NCI-H187 treated with DMSO at 0.1 percent for 48 hours (cell line): ENCODE measurements at regions not wholly inside any gene's neighbourhood (a gene's known extent, or its start where the extent isn't known, plus 50 kb on each side); places are given as distances from the start of the nearest gene placed in this dataset.
"Not testable (repeated sequence)": the region's sequence is repeated elsewhere in the genome, so short reads cannot be mapped to it uniquely, and the experiment has no call there.

ENCODE experiments used
- DNase-seq: peaks from one replicate; lab custom pipeline; 2025; lab: John Stamatoyannopoulos, UW

DNA sequence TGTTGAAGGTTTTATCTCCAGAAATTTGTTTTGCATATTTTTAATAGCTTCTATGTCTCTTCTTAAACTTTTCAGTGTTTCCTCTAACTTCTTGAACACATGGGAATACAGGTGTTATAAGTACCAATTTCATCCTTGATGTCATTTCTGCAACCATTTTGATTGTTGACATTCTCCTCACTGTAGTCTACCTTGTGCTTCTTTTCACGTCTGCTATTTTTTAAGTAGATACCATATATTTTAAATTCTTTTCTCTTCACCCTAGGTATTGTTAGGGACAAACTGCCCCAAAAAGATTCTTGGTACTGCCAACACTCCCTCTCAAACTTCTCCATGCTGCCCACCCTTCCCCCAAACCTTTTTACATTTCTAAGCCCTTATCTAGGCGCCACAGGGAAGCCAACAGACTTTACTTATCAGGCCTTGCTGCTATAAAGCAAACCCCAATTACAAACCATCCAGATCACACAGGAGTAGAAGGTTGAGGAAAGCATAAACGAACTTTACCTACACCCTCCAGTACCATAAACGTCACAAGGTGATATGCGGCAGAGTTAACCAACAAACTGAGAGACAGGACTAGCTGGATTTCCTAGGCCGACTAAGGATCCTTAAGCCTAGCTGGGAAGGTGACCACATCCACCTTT, 1165.3 kb downstream of the TAF11L14 start:
- DNase-seq: no peak

DNA sequence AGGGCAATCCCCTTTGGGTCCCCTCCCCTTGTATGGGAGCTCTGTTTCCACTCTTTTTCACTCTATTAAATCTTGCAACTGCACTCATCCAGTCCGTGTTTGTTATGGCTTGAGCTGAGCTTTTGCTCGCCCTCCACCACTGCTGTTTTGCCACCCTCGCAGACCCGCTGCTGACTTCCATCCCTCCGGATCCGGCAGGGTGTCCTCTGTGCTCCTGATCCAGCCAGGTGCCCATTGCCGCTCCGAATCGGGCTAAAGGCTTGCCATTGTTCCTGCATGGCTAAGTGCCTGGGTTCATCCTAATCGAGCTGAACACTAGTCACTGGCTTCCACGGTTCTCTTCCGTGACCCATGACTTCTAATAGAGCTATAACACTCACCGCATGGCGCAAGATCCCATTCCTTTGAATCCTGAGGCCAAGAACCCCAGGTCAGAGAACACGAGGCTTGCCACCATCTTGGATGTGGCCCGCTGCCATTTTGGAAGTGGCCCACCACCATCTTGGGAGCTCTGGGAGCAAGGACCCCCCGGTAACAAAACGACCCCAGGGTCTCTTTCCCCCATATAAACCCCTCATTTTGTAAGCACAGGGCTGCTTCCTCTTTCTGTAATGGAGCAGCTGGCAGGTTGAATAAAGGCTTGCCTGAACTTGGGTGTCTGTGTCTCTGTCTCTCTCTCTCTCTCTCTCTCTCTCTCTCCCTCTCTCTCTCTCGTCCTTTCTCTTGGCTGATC, 1166.2 kb downstream of the TAF11L14 start:
- DNase-seq: no peak

DNA sequence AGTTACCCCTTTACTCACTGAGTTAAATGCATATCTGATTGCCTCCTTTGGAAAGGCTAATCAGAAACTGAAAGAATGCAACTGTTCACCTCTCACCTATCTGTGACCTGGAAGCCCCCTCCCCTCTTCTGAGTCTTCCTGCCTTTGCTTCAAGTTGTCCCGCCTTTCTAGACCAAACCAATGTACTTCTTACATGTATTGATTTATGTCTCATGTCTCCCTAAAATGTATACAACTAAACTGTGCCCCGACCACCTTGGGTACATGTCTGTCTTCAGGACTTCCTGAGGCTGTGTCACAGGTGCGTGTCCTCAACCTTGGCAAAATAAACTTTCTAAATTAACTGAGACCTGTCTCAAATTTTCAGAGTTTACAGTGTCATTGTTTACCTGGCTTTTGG, 1167.2 kb downstream of the TAF11L14 start:
- not testable (repeated sequence) for DNase-seq

DNA sequence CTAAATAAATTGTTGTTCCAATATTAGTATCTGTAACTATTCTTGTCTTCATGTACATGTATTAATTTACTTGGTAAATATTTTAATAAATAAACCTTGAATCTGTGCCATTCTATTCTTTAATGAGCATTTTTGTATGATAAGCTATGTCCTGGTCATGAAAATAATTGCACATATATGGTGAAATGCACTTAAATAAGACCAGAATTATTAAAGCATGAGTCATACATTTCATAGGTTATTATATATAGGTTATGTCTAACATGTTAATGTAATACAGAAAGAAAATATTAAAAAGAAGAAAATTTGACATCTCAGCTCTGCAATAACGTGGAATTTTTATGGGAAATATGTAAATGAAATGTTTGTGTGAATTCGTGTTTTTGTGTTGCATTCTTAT, 1168.1 kb downstream of the TAF11L14 start:
- no peak for DNase-seq

DNA sequence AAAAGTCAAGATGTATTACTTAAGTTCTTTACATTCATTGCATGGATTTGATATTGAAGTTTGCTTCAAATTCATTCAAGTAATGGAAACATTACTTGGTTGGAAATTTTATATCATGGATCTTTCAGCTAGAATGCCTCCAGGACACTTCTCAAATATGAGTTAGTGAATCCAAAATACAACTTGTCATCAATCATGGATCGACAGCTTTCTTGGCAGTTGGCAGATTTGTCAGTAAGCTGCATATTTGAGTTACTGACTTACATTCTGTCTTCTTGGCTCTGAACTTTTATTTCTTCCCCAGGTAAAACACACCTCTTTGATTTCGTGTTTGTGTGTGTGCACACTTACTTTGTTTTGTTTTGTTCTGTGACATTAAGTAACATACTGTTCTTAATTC, 1171.1 kb downstream of the TAF11L14 start:
- DNase-seq: no peak

DNA sequence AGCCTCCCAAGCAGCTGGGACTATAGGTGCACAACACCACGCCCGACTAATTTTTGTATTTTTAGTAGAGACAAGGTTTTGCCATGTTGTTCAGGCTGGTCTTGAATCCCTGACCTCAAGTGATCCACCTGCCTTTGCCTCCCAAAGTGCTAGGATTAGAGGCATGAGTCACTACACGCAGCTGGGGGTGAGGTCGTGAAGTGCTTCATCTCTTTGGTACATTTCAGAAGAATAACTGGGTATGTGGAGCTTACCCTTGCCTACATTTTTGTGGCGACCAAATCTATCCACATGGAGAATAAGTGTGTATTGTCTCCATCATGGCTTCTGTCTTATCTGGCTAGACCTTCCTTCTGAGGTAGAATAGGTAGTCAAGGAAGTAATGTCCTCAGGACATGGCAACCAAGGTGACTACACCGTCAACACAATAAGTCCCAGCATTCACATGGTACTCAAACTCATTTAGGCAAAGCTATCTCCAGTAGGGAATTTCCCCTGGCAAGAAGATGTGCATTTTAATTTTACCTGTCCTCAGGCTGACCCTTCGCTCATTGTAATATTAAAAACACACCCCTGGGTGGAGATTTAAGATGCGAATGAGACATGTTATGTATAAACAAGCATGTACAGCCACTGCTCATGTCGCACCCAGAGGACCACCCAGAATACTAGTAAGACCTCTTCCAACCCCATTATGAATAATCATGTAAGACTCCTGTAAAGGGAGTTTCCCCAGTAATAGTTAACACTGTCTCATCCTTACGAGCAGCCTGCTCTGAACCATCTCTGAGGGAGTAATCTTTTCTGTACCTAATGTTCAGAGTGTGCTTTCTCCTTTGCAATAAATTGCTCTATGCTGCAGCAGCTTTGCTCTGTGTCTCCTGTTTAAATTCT, 1173.2 kb downstream of the TAF11L14 start:
- DNase-seq: no peak

DNA sequence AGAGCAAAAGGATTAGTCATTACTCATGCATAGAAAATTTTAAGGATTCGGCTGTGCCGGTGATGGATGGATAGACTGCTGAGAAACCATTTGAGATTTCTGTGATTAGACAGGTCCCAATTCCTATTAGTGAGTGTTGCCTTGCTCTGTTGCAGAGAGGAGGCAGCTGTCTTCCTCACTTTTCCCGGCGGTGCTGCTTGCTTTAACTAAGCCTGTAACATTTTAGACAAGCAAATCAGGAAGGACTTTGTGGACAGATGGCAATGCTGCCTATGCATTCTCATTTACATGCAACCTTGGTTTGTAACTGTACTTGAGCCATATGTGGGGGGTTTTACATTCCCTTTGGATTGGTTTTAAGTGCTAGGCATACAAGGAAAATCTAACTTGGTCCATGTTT, 1176.3 kb downstream of the CDH18 start:
- no peak for DNase-seq

DNA sequence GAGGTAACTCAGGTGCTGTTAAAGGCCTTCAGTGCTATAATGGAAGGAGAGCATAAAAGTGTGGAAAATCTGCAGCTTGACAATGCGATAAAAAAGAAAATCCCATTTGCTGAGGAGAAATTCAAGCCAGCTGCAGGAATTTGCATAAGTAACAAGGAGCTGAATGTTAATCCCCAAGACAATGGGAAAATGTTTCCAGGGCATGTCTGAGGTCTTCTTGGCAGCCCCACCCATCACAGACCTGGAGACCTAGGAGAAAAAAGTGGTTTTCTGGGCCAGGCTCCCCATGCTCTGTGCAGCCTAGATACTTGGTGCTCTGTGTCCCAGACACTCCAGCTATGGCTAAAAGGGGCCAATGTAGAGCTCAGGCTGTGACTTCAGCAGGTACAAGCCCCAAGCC, 1159.6 kb downstream of the CDH18 start:
- DNase-seq: no peak

DNA sequence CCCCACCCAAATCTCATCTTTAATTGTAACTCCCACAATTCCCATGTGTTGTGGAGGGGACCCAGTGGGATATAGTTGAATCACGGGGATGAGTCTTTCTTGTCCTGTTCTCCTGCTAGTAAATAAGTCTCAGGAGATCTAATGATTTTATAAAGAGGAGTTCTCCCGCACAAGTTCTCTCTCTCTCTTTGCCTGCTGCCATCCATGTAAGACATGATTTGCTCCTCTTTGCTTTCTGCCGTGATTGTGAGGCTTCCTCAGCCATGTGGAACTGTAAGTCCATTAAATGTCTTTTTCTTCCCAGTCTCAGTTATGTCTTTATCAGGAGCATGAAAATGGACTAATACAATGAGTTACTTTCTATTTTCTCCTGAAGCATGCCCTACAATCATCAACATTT, 1158.5 kb downstream of the CDH18 start:
- no peak for DNase-seq

DNA sequence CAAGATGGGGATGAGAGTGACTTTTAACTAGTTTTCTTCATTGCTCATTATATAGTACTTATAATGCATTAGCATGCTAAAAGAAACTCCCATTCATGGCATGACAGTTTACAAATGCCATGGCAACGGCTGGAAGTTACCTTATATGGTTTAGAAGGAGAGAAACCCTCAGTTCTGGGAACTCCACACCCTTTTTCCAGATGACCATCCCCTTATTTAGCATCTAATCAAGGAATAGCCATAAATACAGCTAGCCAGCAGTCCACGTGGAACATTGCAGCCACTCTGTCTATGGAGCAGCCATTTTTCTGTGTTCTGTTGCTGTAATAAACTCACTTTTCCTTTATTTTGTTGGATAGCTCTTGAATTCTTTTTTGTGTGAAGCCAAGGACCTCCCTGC, 1137.8 kb downstream of the CDH18 start:
- DNase-seq: no peak

DNA sequence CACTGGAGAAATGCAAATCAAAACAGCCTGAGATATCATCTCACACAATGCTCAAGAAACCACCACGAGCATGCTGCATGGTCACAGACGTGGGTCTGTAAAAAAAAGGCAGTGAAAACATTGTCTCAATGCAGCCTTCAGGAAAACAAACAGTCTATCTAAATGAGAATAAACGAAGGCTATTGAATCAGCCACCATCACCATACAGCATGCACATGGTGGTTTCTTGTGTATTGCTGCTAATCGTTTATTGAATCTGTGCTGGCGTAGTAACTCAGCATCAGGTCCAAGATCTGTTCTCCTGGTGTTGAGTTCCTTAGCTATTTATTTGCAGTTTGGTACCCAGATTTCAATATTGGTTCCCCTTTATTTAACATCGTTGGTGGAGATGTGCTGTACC, 1115.0 kb downstream of the CDH18 start:
- DNase-seq: no peak

DNA sequence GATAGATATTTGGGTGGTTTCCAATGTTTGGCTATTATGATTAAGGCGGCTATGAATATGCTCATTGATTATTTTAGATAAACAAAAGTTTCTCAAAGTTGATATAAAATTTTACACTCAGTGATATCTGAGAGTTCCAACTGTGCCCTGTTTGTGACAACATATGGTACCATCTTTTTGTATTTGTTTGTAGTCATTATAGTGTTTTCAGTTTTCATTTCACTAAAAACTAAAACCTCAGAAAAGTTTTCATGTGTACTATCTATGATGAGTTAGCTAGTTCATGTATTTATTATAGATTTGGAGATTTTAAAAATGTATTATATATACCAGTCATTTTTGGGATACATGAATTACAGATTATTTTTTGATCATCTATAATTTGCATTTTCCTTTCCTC, 1111.4 kb downstream of the CDH18 start:
- no peak for DNase-seq

DNA sequence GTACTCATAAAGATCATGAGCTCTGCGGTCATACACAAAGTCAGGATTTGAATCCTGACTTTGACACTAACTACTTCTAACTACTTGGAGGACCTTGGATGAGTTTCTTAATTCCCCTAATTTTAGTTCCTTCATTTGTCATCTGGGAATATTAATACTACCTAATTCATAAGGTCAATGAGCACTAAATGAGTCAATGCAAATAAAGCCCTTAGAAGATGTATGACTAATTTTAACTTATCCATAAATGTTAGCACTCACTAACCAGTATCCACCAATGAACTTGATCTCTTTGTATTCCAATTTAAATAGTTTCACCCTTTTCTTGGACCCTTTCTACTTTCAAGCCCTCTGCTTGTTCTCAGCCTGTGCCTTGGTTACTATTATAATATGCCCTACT, 1106.4 kb downstream of the CDH18 start:
- DNase-seq: no peak

DNA sequence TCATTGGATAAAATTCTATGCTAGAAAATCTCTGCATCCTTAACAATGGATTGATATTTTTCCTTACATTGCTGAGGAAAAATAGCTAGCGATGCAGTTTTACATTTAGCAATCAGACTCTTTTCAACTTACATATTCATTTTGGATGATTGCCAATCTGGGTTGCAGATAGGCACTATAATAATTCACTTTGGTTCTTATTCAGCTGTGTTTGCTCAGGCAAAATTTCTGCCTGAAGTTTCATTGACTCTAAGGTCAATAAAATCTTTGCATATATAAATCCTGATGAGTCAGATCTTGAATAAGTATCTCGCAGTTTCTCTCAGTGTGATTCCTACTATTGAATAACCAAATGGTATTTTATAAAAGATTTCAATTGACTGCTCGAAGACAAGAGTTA, 1105.8 kb downstream of the CDH18 start:
- no peak for DNase-seq

DNA sequence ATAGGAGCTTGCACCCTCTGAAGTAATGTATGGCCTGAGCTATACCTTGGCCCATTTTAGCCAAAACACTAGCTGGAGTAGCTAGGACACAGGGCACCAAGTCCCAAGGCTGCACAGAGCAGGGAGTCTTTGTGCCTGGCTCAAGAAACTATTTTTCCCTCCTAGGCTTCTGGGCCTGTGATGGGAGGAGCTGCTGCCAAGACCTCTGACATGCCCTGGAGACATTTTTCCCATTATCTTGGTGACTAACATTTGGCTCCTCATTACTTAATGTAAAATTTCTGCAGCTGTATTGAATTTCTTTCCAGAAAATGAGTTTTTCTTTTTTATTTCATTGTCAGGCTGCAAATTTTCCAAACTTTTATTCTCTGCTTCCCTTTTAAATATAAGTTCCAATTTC, 1099.2 kb downstream of the CDH18 start:
- no peak for DNase-seq

DNA sequence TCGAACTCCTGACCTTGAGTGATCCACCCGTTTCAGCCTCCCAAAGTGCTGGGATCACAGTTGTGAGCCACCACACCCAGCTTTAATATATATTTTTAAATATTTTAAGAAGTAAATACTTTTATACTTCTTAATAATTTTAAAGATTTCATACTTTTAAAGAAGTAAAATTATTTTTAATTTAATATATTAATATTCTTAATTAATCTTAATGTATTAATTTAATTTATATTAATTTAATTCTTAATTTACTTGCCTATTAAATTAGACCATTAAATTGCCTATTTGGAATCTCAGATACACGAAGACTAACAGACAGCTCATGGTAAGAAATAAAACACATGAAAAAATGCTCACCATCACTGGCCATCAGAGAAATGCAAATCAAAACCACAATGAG, 1087.4 kb downstream of the CDH18 start:
- DNase-seq: no peak

DNA sequence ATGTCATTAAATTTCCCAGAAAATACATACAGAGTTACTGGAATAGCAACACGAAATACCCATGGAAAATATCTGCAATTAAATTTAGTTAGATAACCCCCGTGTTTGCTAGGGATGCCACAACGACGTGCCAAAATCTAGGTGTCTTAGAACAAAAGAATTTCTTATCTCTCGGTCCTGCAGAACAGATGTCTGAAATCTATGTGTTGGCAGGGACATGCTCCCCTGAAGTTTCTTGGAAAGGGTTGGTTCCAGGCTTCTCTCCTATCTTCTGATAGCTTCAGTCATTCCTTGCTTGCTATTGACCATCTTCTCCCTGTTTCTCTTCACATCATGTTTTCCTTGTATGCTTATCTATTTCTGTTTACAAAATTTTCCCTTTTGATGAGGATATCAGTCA, 1067.0 kb downstream of the CDH18 start:
- no peak for DNase-seq

DNA sequence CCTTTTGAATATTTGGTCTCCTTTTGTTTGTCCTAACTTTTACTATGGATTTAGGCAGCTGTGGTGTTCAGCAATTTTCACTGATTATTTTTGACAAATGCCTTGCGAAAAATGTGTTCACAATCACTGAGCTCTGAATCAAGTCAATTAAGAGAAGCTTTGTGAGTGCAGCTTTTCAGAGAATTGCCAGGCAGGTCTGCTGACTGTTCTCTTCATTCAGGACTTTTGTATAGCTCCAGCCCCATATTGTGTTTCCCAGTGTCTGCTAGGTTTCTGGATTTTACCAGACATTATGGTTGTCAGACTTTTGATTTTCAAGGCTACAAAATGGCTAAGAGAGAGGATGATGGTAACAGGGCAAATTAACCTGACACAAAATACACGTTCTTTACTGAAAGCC, 1055.9 kb downstream of the CDH18 start:
- DNase-seq: no peak

DNA sequence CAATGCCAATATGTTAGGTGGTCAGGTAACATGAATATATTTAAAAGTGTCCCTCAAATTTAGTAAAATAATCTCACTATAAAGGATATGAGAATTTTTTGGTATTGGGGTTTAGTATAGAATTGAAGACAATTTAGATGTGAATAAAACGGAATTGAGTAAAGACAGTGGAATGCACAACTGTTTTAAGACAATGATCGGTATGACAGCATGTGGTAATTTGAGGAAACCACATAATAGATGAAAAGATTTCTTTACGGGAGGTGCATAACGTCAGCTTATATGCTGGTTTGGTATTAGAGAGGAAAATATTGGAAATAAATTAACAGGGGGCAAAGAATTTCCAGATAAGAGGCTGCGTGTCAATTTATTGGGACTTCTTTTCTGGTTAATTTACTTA, 1043.2 kb downstream of the CDH18 start:
- no peak for DNase-seq

DNA sequence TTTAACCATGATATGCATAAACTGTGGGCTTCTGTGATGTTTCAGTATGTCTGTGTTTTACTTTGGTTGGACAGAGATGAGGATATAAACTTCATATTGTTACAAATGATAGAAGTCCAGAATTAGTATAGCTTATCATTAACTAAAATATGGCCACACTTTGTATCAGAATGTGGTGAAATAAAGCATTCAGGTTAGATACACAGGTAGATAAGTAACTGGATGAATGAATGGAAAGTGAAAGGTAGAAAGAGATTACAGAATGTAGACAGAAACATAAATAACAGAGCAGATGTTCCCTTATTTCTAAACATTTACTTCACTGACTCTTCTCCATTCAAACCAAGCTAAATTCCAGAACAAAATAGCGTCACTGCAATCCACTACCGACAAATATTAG, 1033.8 kb downstream of the CDH18 start:
- no peak for DNase-seq

DNA sequence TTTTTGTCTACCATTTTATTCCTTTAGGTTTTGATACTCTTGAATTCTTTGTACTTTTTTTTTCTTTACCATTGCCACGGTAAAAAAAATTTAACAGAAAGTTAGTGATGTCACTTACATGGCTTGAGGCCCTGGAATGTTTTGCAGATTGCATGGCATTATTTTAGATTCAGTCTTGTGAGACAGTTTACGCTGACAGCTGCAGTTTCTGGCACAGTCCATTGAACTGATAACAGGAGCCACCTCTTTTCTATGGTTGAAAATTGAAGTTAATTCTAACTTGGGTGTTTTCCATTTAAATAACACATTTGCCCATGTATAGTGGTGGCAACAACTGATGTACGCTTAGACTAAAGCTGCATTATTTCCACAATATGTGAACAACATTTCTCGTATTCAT, 1028.5 kb downstream of the CDH18 start:
- DNase-seq: no peak

DNA sequence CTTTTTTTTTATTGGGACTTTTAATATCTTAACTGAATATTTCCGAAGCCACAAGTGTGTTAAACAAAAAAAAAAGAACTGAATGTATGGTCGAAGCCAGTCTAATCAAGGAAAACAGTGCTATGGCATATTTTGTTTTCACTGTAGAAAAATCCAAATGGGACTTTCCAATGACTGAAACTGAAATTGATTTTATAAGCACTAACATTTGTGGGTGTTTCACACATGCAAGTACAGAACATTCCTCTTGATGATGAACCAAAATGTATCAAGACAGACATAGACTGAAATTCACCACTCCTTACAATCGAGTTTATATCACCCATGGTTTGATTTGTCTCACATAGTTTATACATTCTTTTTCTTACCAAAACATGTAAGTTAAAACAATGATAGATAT, 1026.8 kb downstream of the CDH18 start:
- no peak for DNase-seq

DNA sequence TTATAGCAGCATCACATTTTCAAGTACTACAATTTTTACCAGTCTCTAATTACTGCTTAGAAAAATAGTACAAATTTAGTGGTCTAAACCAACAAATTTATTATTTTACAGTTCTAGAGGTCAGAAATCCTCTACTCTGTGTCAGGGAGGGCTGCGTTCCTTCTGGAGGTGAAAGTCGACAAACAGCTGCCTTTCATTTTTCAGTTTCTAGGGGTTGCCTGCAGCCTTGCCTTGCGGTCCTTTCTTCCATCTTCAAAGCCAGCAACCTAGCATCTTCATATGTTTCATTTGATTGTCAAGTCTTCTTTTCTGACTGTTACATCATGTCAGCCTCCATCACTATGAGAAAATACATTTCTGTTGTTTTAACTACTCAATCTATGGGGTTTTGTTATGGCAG, 1022.1 kb downstream of the CDH18 start:
- no peak for DNase-seq
